ENCODE measurements at regions not wholly inside any gene's neighbourhood (a gene's known extent, or its start where the extent isn't known, plus 50 kb on each side); places are given as distances from the start of the nearest gene placed in this dataset.
"Not testable (repeated sequence)": the region's sequence is repeated elsewhere in the genome, so short reads cannot be mapped to it uniquely, and the experiment has no call there.

DNA sequence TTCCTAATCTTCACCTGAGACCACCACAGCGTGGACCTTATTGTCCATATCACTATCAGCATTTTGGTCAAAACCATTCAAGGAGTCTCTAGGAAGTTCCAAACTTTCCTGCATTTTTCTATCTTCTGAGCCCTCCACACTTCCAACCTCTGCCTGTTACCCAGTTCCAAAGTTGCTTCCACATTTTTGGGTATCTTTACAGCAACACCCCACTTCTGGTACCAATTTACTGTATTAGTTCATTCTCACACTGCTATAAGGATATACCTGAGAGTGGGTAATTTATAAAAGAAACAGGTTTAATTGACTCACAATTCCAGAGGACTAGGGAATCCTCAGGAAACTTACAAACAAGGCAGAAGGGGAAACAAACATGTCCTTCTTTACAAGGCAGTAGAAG, 103.3 kb upstream of the CBLB start:
- no peak overlapping the region for H3K4me3 ChIP-seq (ENCODE audit: low read depth, low read length)
- DNase-seq (ENCODE audit: low read depth) = no peak
- no peak for TF ChIP-seq CTCF (conservative IDR thresholded peaks at IDR 0.05; ENCODE audit: low read depth, low read length)

GRCh38 chr3:105974381-105974780, 105.6 kb upstream of the CBLB start:
- no peak for DNase-seq (ENCODE audit: low read depth)
- H3K4me3 ChIP-seq (ENCODE audit: low read depth, low read length) = no peak overlapping the region
- TF ChIP-seq CTCF (conservative IDR thresholded peaks at IDR 0.05; ENCODE audit: low read depth, low read length) = no peak

GRCh38 chr3:105976196-105976595, 107.4 kb upstream of the CBLB start:
- no peak for DNase-seq (ENCODE audit: low read depth)
- H3K4me3 ChIP-seq (ENCODE audit: low read depth, low read length) = no peak overlapping the region
- TF ChIP-seq CTCF (conservative IDR thresholded peaks at IDR 0.05; ENCODE audit: low read depth, low read length) = no peak

- TF ChIP-seq CTCF (conservative IDR thresholded peaks at IDR 0.05; ENCODE audit: low read depth, low read length) = no peak
- H3K4me3 ChIP-seq (ENCODE audit: low read depth, low read length) = no peak overlapping the region
- DNase-seq (ENCODE audit: low read depth) = no peak
Measured at GRCh38 chr3:105979961-105980360, 111.1 kb upstream of the CBLB start.

- TF ChIP-seq CTCF (conservative IDR thresholded peaks at IDR 0.05; ENCODE audit: low read depth, low read length) = no peak
- no peak overlapping the region for H3K4me3 ChIP-seq (ENCODE audit: low read depth, low read length)
- DNase-seq (ENCODE audit: low read depth) = no peak
Measured at GRCh38 chr3:105982207-105982606, 113.4 kb upstream of the CBLB start.

- no peak overlapping the region for H3K4me3 ChIP-seq (ENCODE audit: low read depth, low read length)
- no peak for TF ChIP-seq CTCF (conservative IDR thresholded peaks at IDR 0.05; ENCODE audit: low read depth, low read length)
- no peak for DNase-seq (ENCODE audit: low read depth)
Measured at GRCh38 chr3:105984837-105985236, 116.0 kb upstream of the CBLB start.

GRCh38 chr3:105986343-105986742, 117.5 kb upstream of the CBLB start:
- DNase-seq (ENCODE audit: low read depth); H3K4me3 ChIP-seq (ENCODE audit: low read depth, low read length): not testable (repeated sequence)

GRCh38 chr3:105987809-105988208, 119.0 kb upstream of the CBLB start:
- H3K4me3 ChIP-seq (ENCODE audit: low read depth, low read length) = no peak overlapping the region
- DNase-seq (ENCODE audit: low read depth) = no peak
- TF ChIP-seq CTCF (conservative IDR thresholded peaks at IDR 0.05; ENCODE audit: low read depth, low read length) = no peak
